ENCODE measurements at regions not wholly inside any gene's neighbourhood (a gene's known extent, or its start where the extent isn't known, plus 50 kb on each side); places are given as distances from the start of the nearest gene placed in this dataset.

GRCh38 chr1:9435854-9436640 lies 103.2 kb upstream of the SLC25A33 start:
- BruUV-seq (replicated peaks), result no TSS peak
- no peak for ATAC-seq
- Histone ChIP-seq H3K27ac (ENCODE audit: low read length) (peak overlapping the region; percentile 82), H3K9me3 (ENCODE audit: control insufficient read depth, insufficient read depth, low read depth, low read length) (no peaks in the 10 kb centered on the region), H3K4me3 (ENCODE audit: low read depth in 2 of 2, low read length in 2 of 2) (no peak overlapping the region), H3K36me3 (ENCODE audit: control insufficient read depth, insufficient read depth, low read length) (no peaks in the 10 kb centered on the region), H3K27me3 (ENCODE audit: control insufficient read depth, insufficient read depth, low read length) (no peaks in the 10 kb centered on the region), H3K4me1 (ENCODE audit: control insufficient read depth, insufficient read depth, low read length) (peaks cover 50% of the 10 kb centered on the region)
- DNase-seq (ENCODE audit: low read depth, low spot score), result no peak
- TF ChIP-seq REST (IDR thresholded peaks at IDR 0.05; ENCODE audit: insufficient read depth in 1 of 2, low read depth in 2 of 2, low read length in 1 of 2) (no peak), SIN3A (IDR thresholded peaks at IDR 0.05; ENCODE audit: borderline replicate concordance, insufficient read depth, low read depth, low read length) (no peak), CTCF (IDR thresholded peaks at IDR 0.05) (no peak)
- CTCF ChIA-PET, result no interaction called here
- POLR2A ChIA-PET, result no interaction called here
- intact Hi-C loops (cut with micrococcal nuclease; ENCODE audit: unreplicated experiment), result no loop called here
- in situ Hi-C loops (cut with HindIII; ENCODE audit: low pct_unique_long_range_greater_than_20kb, low sequenced_read_pairs), result no loop called here

- Histone ChIP-seq H3K27me3 (ENCODE audit: control insufficient read depth, insufficient read depth, low read length) (no peaks in the 10 kb centered on the region), H3K9me3 (ENCODE audit: control insufficient read depth, insufficient read depth, low read depth, low read length) (no peaks in the 10 kb centered on the region), H3K36me3 (ENCODE audit: control insufficient read depth, insufficient read depth, low read length) (no peaks in the 10 kb centered on the region), H3K4me3 (ENCODE audit: low read depth in 2 of 2, low read length in 2 of 2) (no peak overlapping the region), H3K27ac (ENCODE audit: low read length) (peak overlapping the region; percentile 67), H3K4me1 (ENCODE audit: control insufficient read depth, insufficient read depth, low read length) (peaks cover 66% of the 10 kb centered on the region)
- in situ Hi-C loops (cut with HindIII; ENCODE audit: low pct_unique_long_range_greater_than_20kb, low sequenced_read_pairs), result no loop called here
- ATAC-seq, result no peak
- ChIA-PET CTCF (no interaction called here), POLR2A (no interaction called here)
- TF ChIP-seq SIN3A (IDR thresholded peaks at IDR 0.05; ENCODE audit: borderline replicate concordance, insufficient read depth, low read depth, low read length) (no peak), POLR2AphosphoS5 (IDR thresholded peaks at IDR 0.05; ENCODE audit: low read depth, low read length) (no peak), REST (IDR thresholded peaks at IDR 0.05; ENCODE audit: insufficient read depth in 1 of 2, low read depth in 2 of 2, low read length in 1 of 2) (no peak), CTCF (IDR thresholded peaks at IDR 0.05) (no peak), TCF7L2 (IDR thresholded peaks at IDR 0.05; ENCODE audit: low read depth, low read length) (no peak)
- no peak for DNase-seq (ENCODE audit: low read depth, low spot score)
- no TSS peak for BruUV-seq (replicated peaks)
- intact Hi-C loops (cut with micrococcal nuclease; ENCODE audit: unreplicated experiment), result no loop called here
Observed at GRCh38 chr1:9437961-9438430, 101.3 kb upstream of the SLC25A33 start.
